K562 (cell line): ENCODE measurements at regions not wholly inside any gene's neighbourhood (a gene's known extent, or its start where the extent isn't known, plus 50 kb on each side); places are given as distances from the start of the nearest gene placed in this dataset.

Source experiments
- ATAC-seq: fragments of 200-7000 bp; cut with Tn5 transposase; 3 replicates; pipeline ENCODE4 v1.9.1; 2020; ENCODE audit warnings: moderate library complexity
- BruUV-seq: library from RNA; stranded (reverse); fragments of 400-500 nt; replicated peaks from 2 replicates; lab custom pipeline; 2021; lab: Mats Ljungman, UMichigan
- CTCF ChIA-PET: fragments of 300-600 bp; formaldehyde crosslinking; extraction: SDS; loops from one replicate; lab custom pipeline; 2021; ENCODE audit warnings: low intra/inter-chr PET ratio; lab: Yijun Ruan, JAX
- POLR2A ChIA-PET: fragments of 300-600, 350-650 bp; sonication (Branson Sonifier 250); formaldehyde crosslinking; extraction: SDS; loops from one replicate; lab custom pipeline; 2021; ENCODE audit warnings: antibody characterized with exemption, inconsistent platforms; lab: Yijun Ruan, JAX
- DNase-seq, 4 experiments: peaks; one replicate each; pipeline versions ENCODE4 v3.0.0 to v3.0.0-alpha.2; 2011 to 2018; ENCODE audit warnings: low spot score in 3 of 4, mixed read lengths in 3 of 4; ENCODE audit errors: extremely low read depth in 1 of 4
- FAIRE-seq: peaks from 2 replicates; lab custom pipeline; 2011; peaks lifted over from hg19 to GRCh38; lab: Jason Lieb, UNC
- H2AFZ ChIP-seq: 2 replicates; pipeline ENCODE4 v1.6.0; 2011; ENCODE audit warnings: low read depth, low read length, control low read depth, inconsistent platforms
- H3K27ac ChIP-seq: fragments of 200-600 bp; 3 replicates; pipeline ENCODE4 v1.8.0; 2011; ENCODE audit warnings: low read depth, mild to moderate bottlenecking, control low read depth, inconsistent platforms, low read length, moderate library complexity, mixed read lengths; ENCODE audit errors: extremely low read depth
- H3K27me3 ChIP-seq, 2 experiments: fragments of 300-600 bp in 1 of 2; 2 replicates in 1 of 2; 3 replicates in 1 of 2; pipeline versions ENCODE4 v1.6.0 to v1.8.0; 2011; ENCODE audit warnings: inconsistent platforms in 2 of 2, low read length in 2 of 2, mild to moderate bottlenecking in 1 of 2, mixed read lengths in 1 of 2, moderate library complexity in 1 of 2; ENCODE audit not compliant: control insufficient read depth in 2 of 2, insufficient read depth in 2 of 2
- H3K36me3 ChIP-seq: fragments of 300-600 bp; 3 replicates; pipeline ENCODE4 v1.8.0; 2011; ENCODE audit warnings: mild to moderate bottlenecking, low read length, inconsistent platforms; ENCODE audit not compliant: control insufficient read depth, insufficient read depth
- H3K4me1 ChIP-seq, 2 experiments: fragments of 200-600 bp in 1 of 2; replicated peaks in 1 of 2; 2 replicates in 1 of 2; 3 replicates in 1 of 2; pipeline versions ENCODE4 v1.5.1 to v1.8.0; 2011; ENCODE audit warnings: inconsistent platforms in 2 of 2, low read length in 2 of 2, mild to moderate bottlenecking in 1 of 2, mixed read lengths in 1 of 2, moderate library complexity in 1 of 2; ENCODE audit not compliant: control insufficient read depth in 2 of 2, insufficient read depth in 2 of 2
- H3K4me2 ChIP-seq: 2 replicates; pipeline ENCODE4 v1.6.1; 2011; ENCODE audit warnings: low read length, control low read depth, inconsistent platforms, mixed read lengths; ENCODE audit not compliant: insufficient read depth
- H3K4me3 ChIP-seq: fragments of 200-600 bp; sonication (generic), shearing (Covaris generic); 2 replicates; pipeline ENCODE4 v1.5.1; 2016; ENCODE audit warnings: control low read depth, inconsistent platforms
- H3K79me2 ChIP-seq: fragments of 200-600 bp; 3 replicates; pipeline ENCODE4 v1.8.0; 2011; ENCODE audit warnings: low read length, inconsistent platforms; ENCODE audit not compliant: control insufficient read depth, insufficient read depth
- H3K9ac ChIP-seq, 2 experiments: 2 replicates each; pipeline versions ENCODE4 v1.6.0 to v1.6.1; 2011; ENCODE audit warnings: low read depth in 2 of 2, low read length in 2 of 2, control low read depth in 1 of 2, inconsistent platforms in 1 of 2, mild to moderate bottlenecking in 1 of 2, mixed read lengths in 1 of 2; ENCODE audit not compliant: insufficient read depth in 1 of 2
- H3K9me1 ChIP-seq: one replicate; pipeline ENCODE4 v1.6.0; 2011; ENCODE audit warnings: inconsistent platforms, mild to moderate bottlenecking, low read length, moderate library complexity; ENCODE audit not compliant: control insufficient read depth, insufficient read depth
- H3K9me3 ChIP-seq: replicated peaks from 2 replicates; pipeline ENCODE4 v1.5.1; 2011; ENCODE audit warnings: low read depth, low read length, inconsistent platforms; ENCODE audit not compliant: control insufficient read depth, insufficient read depth
- H4K20me1 ChIP-seq: replicated peaks from 2 replicates; pipeline ENCODE4 v1.6.1; 2011; ENCODE audit warnings: low read length, inconsistent platforms, mixed read lengths; ENCODE audit not compliant: control insufficient read depth, insufficient read depth
- CTCF ChIP-seq, 3 experiments: IDR thresholded peaks in 2 of 3; conservative IDR thresholded peaks in 1 of 3; 2 replicates each; pipeline ENCODE4 v1.5.1; 2011 to 2012; ENCODE audit warnings: low read length in 3 of 3, mild to moderate bottlenecking in 3 of 3, control low read depth in 2 of 3, improper control_type of control experiment in 1 of 3, inconsistent platforms in 1 of 3, low read depth in 1 of 3, mixed read lengths in 1 of 3, moderate library complexity in 1 of 3; ENCODE audit not compliant: insufficient read depth in 2 of 3
- EWSR1 ChIP-seq: fragments of 450-650 bp; IDR thresholded peaks from 2 replicates; pipeline ENCODE4 v1.6.1; 2018; ENCODE audit warnings: borderline replicate concordance, mild to moderate bottlenecking, low read depth, moderate library complexity; ENCODE audit not compliant: partially characterized antibody
- NR2C2 ChIP-seq, 2 experiments: fragments of 200-800 bp in 1 of 2; sonication (Bioruptor generic) in 1 of 2; sonication (generic) in 1 of 2; formaldehyde crosslinking in 1 of 2; IDR thresholded peaks; 2 replicates each; pipeline versions ENCODE4 v1.6.1 to v1.8.0; 2016 to 2022; ENCODE audit warnings: mild to moderate bottlenecking in 1 of 2, missing compliant biosample characterization in 1 of 2, missing genetic modification characterization in 1 of 2, missing genetic modification reagents in 1 of 2
- ZNF3 ChIP-seq: fragments of 250-450 bp; sonication (Bioruptor Pico); IDR thresholded peaks from 2 replicates; pipeline ENCODE4 v1.5.0; 2021; ENCODE audit warnings: mild to moderate bottlenecking, moderate library complexity
- WGBS: fragments of 100-300 bp; shearing (Covaris generic); methylation state at CpG from one replicate; pipeline ENCODE4 v1.1.6; 2016; ENCODE audit warnings: low coverage, mixed read lengths; ENCODE audit not compliant: insufficient coverage; ENCODE audit errors: missing lambda C conversion rate; 5-methylcytosine and 5-hydroxymethylcytosine counted together
- in situ Hi-C: fragments of 300-500 bp; cut with MboI; formaldehyde crosslinking; loops from 4 replicates; pipeline ENCODE4 v1.15.0; 2018; ENCODE audit warnings: inconsistent platforms, mixed read lengths
- intact Hi-C: fragments of 100-400 bp; cut with micrococcal nuclease; formaldehyde crosslinking; loops from 2 replicates; pipeline ENCODE4 v1.14.2; 2022

GRCh38 chr12:4975574-4975973, 65.9 kb downstream of the KCNA1 start:
- H3K9ac ChIP-seq: no peak overlapping the region
- POLR2A ChIA-PET: interaction anchor here (0.6 to 0.9 kb wide), 2 partner anchors 10 to 147 kb away, joined by 3 read pairs; no protein-coding TSS in a partner anchor
- no TSS peak for BruUV-seq
- H3K4me1 ChIP-seq: peaks cover 0 to 3% of the 10 kb centered on the region in 2 experiments; a peak in 1 of 5 replicates
- DNase-seq (peak; percentile 10 to 30 (median 20)), ATAC-seq (peak; percentile 90), FAIRE-seq (no peak)
- H3K79me2 ChIP-seq: no peaks in the 10 kb centered on the region
- intact Hi-C loops (no loop called here), in situ Hi-C loops (no loop called here)
- 0 out of 2 replicates have a peak overlapping the region, but pooled peaks have one; percentile 4 for H2AFZ ChIP-seq
- peaks cover 0 to 17% of the 10 kb centered on the region in 2 experiments; a peak in 2 of 5 replicates for H3K27me3 ChIP-seq
- no peaks in the 10 kb centered on the region for H3K9me3 ChIP-seq
- CTCF ChIA-PET: no interaction called here
- no peak overlapping the region for H3K27ac ChIP-seq
- H3K4me2 ChIP-seq: no peak overlapping the region
- no peaks in the 10 kb centered on the region for H3K9me1 ChIP-seq
- no peaks in the 10 kb centered on the region for H3K36me3 ChIP-seq
- TF ChIP-seq EWSR1: no peak
- TF ChIP-seq NR2C2 (CRISPR knock-in tag; IDR thresholded peaks at IDR 0.05): no peak
- no peak for TF ChIP-seq NR2C2 (tag; IDR thresholded peaks at IDR 0.05)
- TF ChIP-seq ZNF3 (CRISPR knock-in tag): no peak
- TF ChIP-seq CTCF (IDR thresholded peaks at IDR 0.05 in 2 of 3, conservative IDR thresholded peaks at IDR 0.05 in 1 of 3; ENCODE audit: insufficient read depth in 2 of 3, low read depth in 1 of 3, low read length in 3 of 3): peak in 2 of 3 experiments; percentile 29 to 33; a peak in 4 of 6 replicates
- no peak overlapping the region for H3K4me3 ChIP-seq
- no peaks in the 10 kb centered on the region for H4K20me1 ChIP-seq
- WGBS: 2% methylated on average over 11 of the region's 12 CpGs
